ENCODE measurements at regions not wholly inside any gene's neighbourhood (a gene's known extent, or its start where the extent isn't known, plus 50 kb on each side); places are given as distances from the start of the nearest gene placed in this dataset.
"Not testable (repeated sequence)": the region's sequence is repeated elsewhere in the genome, so short reads cannot be mapped to it uniquely, and the experiment has no call there.

DNA sequence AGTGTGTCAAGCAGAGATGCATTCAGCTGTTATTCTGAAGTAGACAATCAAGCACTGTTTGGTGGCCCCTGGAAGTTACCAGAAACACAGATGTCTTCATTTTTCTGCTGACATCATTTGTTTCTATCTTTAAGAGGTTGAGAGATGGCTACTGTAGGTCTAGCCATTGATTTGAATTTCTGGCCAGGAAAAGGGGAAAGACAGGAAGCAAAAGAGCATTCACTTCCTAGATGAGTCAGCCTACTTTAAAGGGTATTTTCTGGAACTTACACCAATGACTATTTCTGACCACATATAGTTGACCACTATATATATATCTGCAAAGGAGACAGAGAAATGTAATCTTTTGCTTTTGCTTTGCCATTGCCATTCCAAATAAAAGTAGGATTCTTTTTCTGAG, 900.1 kb upstream of the SOX11 start:
- Histone ChIP-seq H3K36me3 (no peaks in the 10 kb centered on the region), H3K27ac (replicated peaks in 1 of 4) (no peak overlapping the region), H3K4me1 (no peaks in the 10 kb centered on the region), H3K4me3 (no peak overlapping the region), H3K27me3 (no peaks in the 10 kb centered on the region), H3K9me3 (peaks cover 0 to 3% (median under 1%) of the 10 kb centered on the region in 4 donors)
- no peak for DNase-seq (ENCODE audit: extremely low spot score)
- intact Hi-C loops (cut with DNase I) = no loop called here
- TF ChIP-seq, protein P1, sequence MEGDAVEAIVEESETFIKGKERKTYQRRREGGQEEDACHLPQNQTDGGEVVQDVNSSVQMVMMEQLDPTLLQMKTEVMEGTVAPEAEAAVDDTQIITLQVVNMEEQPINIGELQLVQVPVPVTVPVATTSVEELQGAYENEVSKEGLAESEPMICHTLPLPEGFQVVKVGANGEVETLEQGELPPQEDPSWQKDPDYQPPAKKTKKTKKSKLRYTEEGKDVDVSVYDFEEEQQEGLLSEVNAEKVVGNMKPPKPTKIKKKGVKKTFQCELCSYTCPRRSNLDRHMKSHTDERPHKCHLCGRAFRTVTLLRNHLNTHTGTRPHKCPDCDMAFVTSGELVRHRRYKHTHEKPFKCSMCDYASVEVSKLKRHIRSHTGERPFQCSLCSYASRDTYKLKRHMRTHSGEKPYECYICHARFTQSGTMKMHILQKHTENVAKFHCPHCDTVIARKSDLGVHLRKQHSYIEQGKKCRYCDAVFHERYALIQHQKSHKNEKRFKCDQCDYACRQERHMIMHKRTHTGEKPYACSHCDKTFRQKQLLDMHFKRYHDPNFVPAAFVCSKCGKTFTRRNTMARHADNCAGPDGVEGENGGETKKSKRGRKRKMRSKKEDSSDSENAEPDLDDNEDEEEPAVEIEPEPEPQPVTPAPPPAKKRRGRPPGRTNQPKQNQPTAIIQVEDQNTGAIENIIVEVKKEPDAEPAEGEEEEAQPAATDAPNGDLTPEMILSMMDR (IDR thresholded peaks at IDR 0.05) = no peak
- TF ChIP-seq POLR2AphosphoS5 (IDR thresholded peaks at IDR 0.05) (no peak), POLR2A (IDR thresholded peaks at IDR 0.05; ENCODE audit: low read depth) (no peak), EP300 (IDR thresholded peaks at IDR 0.05) (no peak)

DNA sequence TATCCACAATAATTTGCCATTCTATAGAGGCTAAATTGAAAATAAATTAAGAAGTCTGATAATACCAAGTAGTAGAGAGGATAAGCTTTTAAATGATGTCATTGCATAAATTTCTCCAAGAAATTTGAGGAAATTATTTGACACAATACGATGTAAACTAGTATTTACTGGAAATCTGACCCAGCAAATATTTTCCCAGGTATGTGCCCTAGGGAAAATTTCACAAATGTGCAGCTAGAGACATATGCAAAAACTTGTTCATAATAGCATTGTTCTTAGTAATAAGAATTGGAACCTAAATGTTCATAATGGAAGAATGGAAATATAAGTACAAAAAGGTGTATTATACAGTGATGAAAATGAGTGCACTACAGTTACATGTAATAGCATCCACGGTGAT, 888.8 kb upstream of the SOX11 start:
- DNase-seq (ENCODE audit: extremely low spot score) = no peak
- H3K4me3 ChIP-seq = no peak overlapping the region
- TF ChIP-seq, protein P1 (IDR thresholded peaks at IDR 0.05) = no peak
- no peak for TF ChIP-seq POLR2AphosphoS5 (IDR thresholded peaks at IDR 0.05)
- no peak for TF ChIP-seq POLR2A (IDR thresholded peaks at IDR 0.05; ENCODE audit: low read depth)
- TF ChIP-seq EP300 (IDR thresholded peaks at IDR 0.05) = no peak
- H3K4me1 ChIP-seq = peaks cover 0 to 11% (median 8%) of the 10 kb centered on the region in 4 donors
- no peaks in the 10 kb centered on the region for H3K36me3 ChIP-seq
- peaks cover 0 to under 1% (median 0%) of the 10 kb centered on the region in 4 donors for H3K9me3 ChIP-seq
- H3K27me3 ChIP-seq = no peaks in the 10 kb centered on the region
- H3K27ac ChIP-seq (replicated peaks in 1 of 4) = no peak overlapping the region
- intact Hi-C loops (cut with DNase I) = no loop called here
- 64% methylated on average over 2 of the region's 2 CpGs for WGBS

DNA sequence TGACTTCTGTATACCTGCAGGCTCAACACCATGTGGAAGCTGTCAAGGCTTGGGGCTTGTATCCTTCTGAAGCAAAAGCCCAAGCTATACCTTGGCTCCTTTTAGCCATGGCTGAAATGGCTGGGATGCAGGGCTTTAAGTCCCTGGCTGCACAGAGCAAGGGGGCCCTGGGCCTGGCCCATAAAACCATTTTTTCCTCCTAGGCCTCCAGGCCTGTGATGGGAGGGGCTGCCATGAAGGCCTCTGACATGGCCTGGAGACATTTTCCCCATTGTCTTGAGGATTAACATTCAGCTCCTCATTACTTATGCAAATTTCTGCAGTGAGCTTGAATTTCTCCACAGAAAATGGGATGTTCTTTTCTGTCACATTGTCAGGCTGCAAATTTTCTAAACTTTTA, 878.0 kb upstream of the SOX11 start:
- intact Hi-C loops (cut with DNase I); H3K27me3 ChIP-seq; H3K36me3 ChIP-seq; H3K4me3 ChIP-seq; H3K9me3 ChIP-seq; H3K4me1 ChIP-seq; H3K27ac ChIP-seq (replicated peaks in 1 of 4); DNase-seq (ENCODE audit: extremely low spot score): not testable (repeated sequence)

DNA sequence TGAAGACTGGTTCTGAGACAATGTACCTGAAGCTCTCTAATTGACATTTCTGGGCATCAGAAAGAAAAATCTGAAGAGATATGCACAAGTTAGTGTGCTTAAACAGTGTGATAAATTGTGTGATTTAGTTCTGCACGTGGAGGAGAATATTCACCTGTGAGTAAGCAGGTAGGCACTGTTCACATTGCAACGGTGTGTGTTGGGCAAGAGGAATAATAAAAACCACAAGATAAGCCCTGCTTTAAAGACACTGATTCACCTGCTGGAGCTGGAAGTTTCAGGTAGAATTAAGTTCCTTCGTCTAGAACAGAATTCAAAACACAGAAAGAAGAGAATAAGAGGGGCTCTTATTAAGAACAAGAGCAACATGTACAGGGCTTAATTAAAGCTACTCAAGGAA, 864.3 kb upstream of the SOX11 start:
- 73% methylated on average over 3 of the region's 3 CpGs for WGBS
- Histone ChIP-seq H3K27me3 (no peaks in the 10 kb centered on the region), H3K36me3 (no peaks in the 10 kb centered on the region), H3K27ac (replicated peaks in 1 of 4) (no peak overlapping the region), H3K4me1 (no peaks in the 10 kb centered on the region), H3K4me3 (no peak overlapping the region), H3K9me3 (no peaks in the 10 kb centered on the region)
- peak; percentile 47 for DNase-seq (ENCODE audit: extremely low spot score)
- intact Hi-C loops (cut with DNase I) = no loop called here
- TF ChIP-seq POLR2AphosphoS5 (IDR thresholded peaks at IDR 0.05) (no peak), EP300 (IDR thresholded peaks at IDR 0.05) (no peak), POLR2A (IDR thresholded peaks at IDR 0.05; ENCODE audit: low read depth) (no peak)
- TF ChIP-seq, protein P1 (IDR thresholded peaks at IDR 0.05) = no peak

DNA sequence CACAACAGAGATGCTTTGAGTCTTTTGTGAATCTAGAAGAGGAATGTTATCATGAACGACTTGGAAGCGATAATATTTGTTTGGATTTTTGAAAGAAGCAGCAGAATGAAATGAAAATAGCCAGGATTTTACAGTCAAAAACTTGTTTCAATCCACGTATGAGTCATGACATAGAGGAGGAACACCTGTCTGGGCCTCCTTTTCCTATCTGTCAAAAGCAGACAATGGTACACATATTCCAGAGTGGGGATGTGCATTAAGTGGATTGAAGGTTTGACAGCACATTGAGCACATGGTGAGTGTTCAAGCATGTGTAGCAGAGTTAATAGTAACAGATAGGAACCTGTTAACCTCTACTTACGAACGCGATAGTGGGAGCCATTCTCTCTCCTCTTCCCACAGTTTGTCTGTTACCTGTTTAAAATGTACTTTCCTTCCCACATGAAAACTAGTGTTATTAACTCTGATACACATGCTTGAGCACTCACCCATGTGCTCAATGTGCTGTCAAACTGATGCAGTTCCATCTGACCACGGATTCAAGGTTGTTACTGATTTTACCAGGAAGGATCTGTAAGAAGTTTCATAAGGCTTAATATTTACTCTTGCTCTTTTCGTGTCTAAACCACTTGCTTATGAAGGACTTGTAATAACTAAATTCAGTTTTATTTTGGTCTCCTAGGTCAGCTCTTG, 863.4 kb upstream of the SOX11 start:
- DNase-seq (ENCODE audit: extremely low spot score) = peak; percentile 29
- Histone ChIP-seq H3K9me3 (no peaks in the 10 kb centered on the region), H3K4me3 (no peak overlapping the region), H3K36me3 (no peaks in the 10 kb centered on the region), H3K27me3 (no peaks in the 10 kb centered on the region), H3K27ac (replicated peaks in 1 of 4) (no peak overlapping the region), H3K4me1 (no peaks in the 10 kb centered on the region)
- WGBS = 70% methylated on average over 8 of the region's 8 CpGs
- intact Hi-C loops (cut with DNase I) = no loop called here
- no peak for TF ChIP-seq EP300 (IDR thresholded peaks at IDR 0.05)

DNA sequence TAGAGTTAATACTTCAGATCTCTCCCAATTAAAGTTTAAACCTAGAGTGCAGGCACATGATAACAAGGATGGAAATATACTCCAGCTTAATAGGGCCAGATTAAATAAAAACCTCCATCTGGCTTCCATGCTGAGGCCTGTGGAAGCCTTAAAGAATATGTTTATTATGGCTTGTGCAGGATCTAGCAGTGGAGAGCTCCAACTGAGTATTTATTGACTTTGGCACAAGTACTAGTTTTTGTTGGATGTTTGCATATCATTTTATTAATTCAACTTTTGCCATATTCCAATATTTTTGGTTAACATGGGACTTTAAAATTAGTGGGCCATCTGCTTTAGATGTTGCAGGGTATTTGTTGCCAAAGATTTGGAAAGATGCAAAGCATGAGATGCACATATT, 860.4 kb upstream of the SOX11 start:
- intact Hi-C loops (cut with DNase I) = no loop called here
- Histone ChIP-seq H3K4me1 (no peaks in the 10 kb centered on the region), H3K27me3 (no peaks in the 10 kb centered on the region), H3K36me3 (no peaks in the 10 kb centered on the region), H3K4me3 (no peak overlapping the region), H3K27ac (replicated peaks in 1 of 4) (no peak overlapping the region), H3K9me3 (no peaks in the 10 kb centered on the region)
- TF ChIP-seq, protein P1 (IDR thresholded peaks at IDR 0.05) = no peak
- no peak for TF ChIP-seq POLR2AphosphoS5 (IDR thresholded peaks at IDR 0.05)
- no peak for TF ChIP-seq EP300 (IDR thresholded peaks at IDR 0.05)
- no peak for TF ChIP-seq POLR2A (IDR thresholded peaks at IDR 0.05; ENCODE audit: low read depth)
- DNase-seq (ENCODE audit: extremely low spot score) = peak; percentile 45
